BE2C (cell line): ENCODE measurements at regions not wholly inside any gene's neighbourhood (a gene's known extent, or its start where the extent isn't known, plus 50 kb on each side); places are given as distances from the start of the nearest gene placed in this dataset.

Experiments
- DNase-seq: peaks from one replicate; pipeline ENCODE4 v3.0.0-alpha.2; 2020
- H3K27me3 ChIP-seq: fragments of 250-450 bp; sonication (Bioruptor Pico); 2 replicates; pipeline ENCODE4 v1.5.1; 2020; ENCODE audit warnings: mild to moderate bottlenecking
- H3K36me3 ChIP-seq: fragments of 250-450 bp; sonication (Bioruptor Pico); 2 replicates; pipeline ENCODE4 v1.5.1; 2020; ENCODE audit warnings: mild to moderate bottlenecking
- H3K4me1 ChIP-seq: fragments of 250-450 bp; sonication (Bioruptor Pico); 2 replicates; pipeline ENCODE4 v1.5.1; 2020
- H3K4me3 ChIP-seq: 2 replicates; pipeline ENCODE4 v1.5.1; 2011; ENCODE audit warnings: low read depth, low read length
- H3K9me3 ChIP-seq: fragments of 250-450 bp; sonication (Bioruptor Pico); 2 replicates; pipeline ENCODE4 v1.5.1; 2020
- TF ChIP-seq, protein P1 (sequence below): IDR thresholded peaks from 2 replicates; pipeline ENCODE4 v1.5.1; 2012; ENCODE audit warnings: mild to moderate bottlenecking, low read depth, low read length

DNA sequence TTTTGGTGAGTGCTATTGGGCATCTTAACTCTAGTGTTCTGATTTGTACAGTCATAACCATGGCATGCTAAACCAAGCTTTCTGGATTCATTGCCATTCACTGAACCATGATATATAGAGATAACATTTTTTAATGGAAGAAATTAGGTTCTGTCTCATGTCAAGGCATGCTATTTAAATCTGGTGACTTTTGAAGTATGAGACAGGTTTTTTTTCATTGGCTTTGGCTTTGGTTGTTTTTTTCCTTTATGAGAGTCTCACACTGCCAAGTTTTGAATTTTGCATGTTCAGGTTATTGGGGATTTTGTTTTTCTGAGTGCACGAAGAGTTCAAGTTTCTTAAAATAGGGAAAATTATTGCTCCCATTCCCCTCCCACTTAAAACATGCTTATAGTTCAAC, 141.3 kb upstream of the ADAMTS5 start:
- Histone ChIP-seq H3K4me1 (peaks cover 24% of the 10 kb centered on the region), H3K36me3 (no peaks in the 10 kb centered on the region), H3K9me3 (no peaks in the 10 kb centered on the region), H3K4me3 (no peak overlapping the region), H3K27me3 (no peaks in the 10 kb centered on the region)
- TF ChIP-seq, protein P1, sequence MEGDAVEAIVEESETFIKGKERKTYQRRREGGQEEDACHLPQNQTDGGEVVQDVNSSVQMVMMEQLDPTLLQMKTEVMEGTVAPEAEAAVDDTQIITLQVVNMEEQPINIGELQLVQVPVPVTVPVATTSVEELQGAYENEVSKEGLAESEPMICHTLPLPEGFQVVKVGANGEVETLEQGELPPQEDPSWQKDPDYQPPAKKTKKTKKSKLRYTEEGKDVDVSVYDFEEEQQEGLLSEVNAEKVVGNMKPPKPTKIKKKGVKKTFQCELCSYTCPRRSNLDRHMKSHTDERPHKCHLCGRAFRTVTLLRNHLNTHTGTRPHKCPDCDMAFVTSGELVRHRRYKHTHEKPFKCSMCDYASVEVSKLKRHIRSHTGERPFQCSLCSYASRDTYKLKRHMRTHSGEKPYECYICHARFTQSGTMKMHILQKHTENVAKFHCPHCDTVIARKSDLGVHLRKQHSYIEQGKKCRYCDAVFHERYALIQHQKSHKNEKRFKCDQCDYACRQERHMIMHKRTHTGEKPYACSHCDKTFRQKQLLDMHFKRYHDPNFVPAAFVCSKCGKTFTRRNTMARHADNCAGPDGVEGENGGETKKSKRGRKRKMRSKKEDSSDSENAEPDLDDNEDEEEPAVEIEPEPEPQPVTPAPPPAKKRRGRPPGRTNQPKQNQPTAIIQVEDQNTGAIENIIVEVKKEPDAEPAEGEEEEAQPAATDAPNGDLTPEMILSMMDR = no peak
- no peak for DNase-seq

DNA sequence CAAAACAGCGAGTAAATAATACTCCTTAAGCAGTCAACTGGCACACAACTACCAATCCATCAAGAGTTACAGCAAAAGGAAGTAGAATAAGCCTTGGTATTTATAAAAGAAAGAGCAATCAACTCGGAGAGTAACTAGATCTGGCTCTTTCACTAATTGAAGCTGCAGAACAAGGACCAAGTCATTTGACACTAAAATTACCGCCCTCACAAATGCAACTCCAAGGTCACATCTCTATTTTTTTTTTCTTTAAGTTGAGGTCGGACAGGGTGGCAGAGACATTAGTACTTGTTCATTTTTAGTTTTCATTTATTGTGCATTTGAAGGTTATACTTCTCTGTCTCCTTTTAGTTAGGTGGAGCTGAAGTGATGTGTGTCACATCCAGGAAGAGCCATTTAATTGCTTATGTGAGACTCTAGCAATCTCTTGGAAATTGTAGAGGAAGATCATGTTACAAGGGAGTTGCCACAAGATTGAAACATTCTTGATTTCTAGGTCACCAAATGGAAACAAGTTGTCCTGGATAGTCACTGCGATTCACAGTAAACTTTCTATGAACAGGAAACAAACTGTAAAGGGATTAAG, 138.1 kb upstream of the ADAMTS5 start:
- Histone ChIP-seq H3K27me3 (no peaks in the 10 kb centered on the region), H3K36me3 (no peaks in the 10 kb centered on the region), H3K9me3 (no peaks in the 10 kb centered on the region), H3K4me3 (no peak overlapping the region), H3K4me1 (peaks cover 11% of the 10 kb centered on the region)
- TF ChIP-seq, protein P1 = no peak
- no peak for DNase-seq

- H3K9me3 ChIP-seq = no peaks in the 10 kb centered on the region
- H3K4me1 ChIP-seq = peaks cover 11% of the 10 kb centered on the region
- H3K4me3 ChIP-seq = no peak overlapping the region
- DNase-seq = no peak
- no peaks in the 10 kb centered on the region for H3K36me3 ChIP-seq
- no peaks in the 10 kb centered on the region for H3K27me3 ChIP-seq
- TF ChIP-seq, protein P1 = no peak
Measured at GRCh38 chr21:27103768-27104167, 136.9 kb upstream of the ADAMTS5 start.

- TF ChIP-seq, protein P1 = no peak
- DNase-seq = no peak
- Histone ChIP-seq H3K9me3 (no peaks in the 10 kb centered on the region), H3K36me3 (no peaks in the 10 kb centered on the region), H3K4me1 (peaks cover 7% of the 10 kb centered on the region), H3K4me3 (no peak overlapping the region), H3K27me3 (no peaks in the 10 kb centered on the region)
Measured at GRCh38 chr21:27101523-27101922, 134.6 kb upstream of the ADAMTS5 start.

DNA sequence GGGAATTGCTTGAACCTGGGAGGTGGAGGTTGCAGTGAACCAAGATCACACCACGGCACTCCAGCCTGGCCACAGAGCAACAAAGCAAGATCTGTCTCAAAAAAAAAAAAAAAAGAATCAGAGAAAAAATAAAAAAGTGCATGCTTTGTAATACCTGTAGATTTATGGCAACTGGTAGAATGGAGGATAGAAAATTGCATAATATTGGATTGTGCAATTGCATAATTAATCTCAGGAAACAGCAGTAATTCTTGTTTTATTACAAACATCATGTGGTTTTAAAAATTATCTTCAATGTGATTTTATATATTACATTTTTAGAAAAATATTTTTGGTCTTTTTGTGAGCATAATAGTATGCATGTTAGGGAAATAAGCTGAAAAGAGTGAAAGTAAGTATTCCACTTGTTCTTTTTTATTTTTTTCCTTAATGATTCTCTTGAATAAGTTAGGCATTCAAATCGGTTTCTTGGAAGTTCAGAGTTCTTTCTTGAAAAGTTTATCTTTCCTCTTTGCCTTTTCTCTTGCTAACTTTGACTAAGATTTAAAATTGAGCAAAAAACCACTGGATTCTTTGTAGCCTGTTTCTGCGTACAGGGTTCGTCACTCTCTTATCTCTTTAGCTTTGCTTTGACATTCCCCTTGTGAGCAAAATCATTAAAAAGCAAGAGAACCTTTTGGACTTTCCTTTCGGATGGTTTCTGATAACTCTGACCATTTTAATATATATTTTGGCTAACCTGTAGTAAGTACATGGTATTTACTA, 127.5 kb upstream of the ADAMTS5 start:
- H3K9me3 ChIP-seq = no peaks in the 10 kb centered on the region
- H3K27me3 ChIP-seq = no peaks in the 10 kb centered on the region
- no peak overlapping the region for H3K4me3 ChIP-seq
- DNase-seq = no peak
- H3K36me3 ChIP-seq = no peaks in the 10 kb centered on the region
- H3K4me1 ChIP-seq = no peaks in the 10 kb centered on the region
- TF ChIP-seq, protein P1 = no peak

GRCh38 chr21:27086630-27087029, 119.7 kb upstream of the ADAMTS5 start:
- DNase-seq = no peak
- TF ChIP-seq, protein P1 = no peak
- Histone ChIP-seq H3K27me3 (no peaks in the 10 kb centered on the region), H3K4me3 (no peak overlapping the region), H3K9me3 (no peaks in the 10 kb centered on the region), H3K36me3 (no peaks in the 10 kb centered on the region), H3K4me1 (peaks cover 4% of the 10 kb centered on the region; the same call in 1 of the 2 replicates)
